K562 (cell line): ENCODE measurements at regions not wholly inside any gene's neighbourhood (a gene's known extent, or its start where the extent isn't known, plus 50 kb on each side); places are given as distances from the start of the nearest gene placed in this dataset.

Experiments used
- EGR1 ChIP-seq: fragments of 450-650 bp; conservative IDR thresholded peaks from 2 replicates; pipeline ENCODE4 v1.6.1; 2017; ENCODE audit warnings: mild to moderate bottlenecking
- KDM2B ChIP-seq: fragments of 250-450 bp; sonication (Bioruptor Pico); IDR thresholded peaks from 2 replicates; pipeline ENCODE4 v1.8.0; 2021; ENCODE audit warnings: mild to moderate bottlenecking, moderate library complexity
- NR2C2 ChIP-seq, 2 experiments: fragments of 200-800 bp in 1 of 2; sonication (Bioruptor generic) in 1 of 2; sonication (generic) in 1 of 2; formaldehyde crosslinking in 1 of 2; IDR thresholded peaks; 2 replicates each; pipeline versions ENCODE4 v1.6.1 to v1.8.0; 2016 to 2022; ENCODE audit warnings: mild to moderate bottlenecking in 1 of 2, missing compliant biosample characterization in 1 of 2, missing genetic modification characterization in 1 of 2, missing genetic modification reagents in 1 of 2
- POLR2A ChIP-seq: fragments of 450-650 bp; conservative IDR thresholded peaks from 2 replicates; pipeline ENCODE4 v1.6.1; 2016
- TCF7 ChIP-seq: sonication (generic); IDR thresholded peaks from 2 replicates; pipeline ENCODE4 v1.6.1; 2016; ENCODE audit warnings: antibody characterized with exemption, borderline replicate concordance
- YY1 ChIP-seq, 3 experiments: IDR thresholded peaks; 2 replicates each; pipeline ENCODE4 v1.6.1; 2011; ENCODE audit warnings: low read length in 2 of 3, mild to moderate bottlenecking in 2 of 3, moderate library complexity in 2 of 3, borderline replicate concordance in 1 of 3, control low read depth in 1 of 3, low read depth in 1 of 3; ENCODE audit not compliant: insufficient read depth in 3 of 3, insufficient replicate concordance in 2 of 3, control insufficient read depth in 1 of 3, insufficient read length in 1 of 3; ENCODE audit errors: extremely low read depth in 1 of 3
- ZNF696 ChIP-seq: fragments of 250-450 bp; sonication (Bioruptor Pico); conservative IDR thresholded peaks from 2 replicates; pipeline ENCODE4 v1.4.0; 2020; ENCODE audit warnings: mild to moderate bottlenecking, moderate library complexity
- TF ChIP-seq, protein P1 (sequence below), 3 experiments: IDR thresholded peaks in 2 of 3; conservative IDR thresholded peaks in 1 of 3; 2 replicates each; pipeline ENCODE4 v1.5.1; 2011 to 2012; ENCODE audit warnings: low read length in 3 of 3, mild to moderate bottlenecking in 3 of 3, control low read depth in 2 of 3, improper control_type of control experiment in 1 of 3, inconsistent platforms in 1 of 3, low read depth in 1 of 3, mixed read lengths in 1 of 3, moderate library complexity in 1 of 3; ENCODE audit not compliant: insufficient read depth in 2 of 3

- TF ChIP-seq, protein P1, sequence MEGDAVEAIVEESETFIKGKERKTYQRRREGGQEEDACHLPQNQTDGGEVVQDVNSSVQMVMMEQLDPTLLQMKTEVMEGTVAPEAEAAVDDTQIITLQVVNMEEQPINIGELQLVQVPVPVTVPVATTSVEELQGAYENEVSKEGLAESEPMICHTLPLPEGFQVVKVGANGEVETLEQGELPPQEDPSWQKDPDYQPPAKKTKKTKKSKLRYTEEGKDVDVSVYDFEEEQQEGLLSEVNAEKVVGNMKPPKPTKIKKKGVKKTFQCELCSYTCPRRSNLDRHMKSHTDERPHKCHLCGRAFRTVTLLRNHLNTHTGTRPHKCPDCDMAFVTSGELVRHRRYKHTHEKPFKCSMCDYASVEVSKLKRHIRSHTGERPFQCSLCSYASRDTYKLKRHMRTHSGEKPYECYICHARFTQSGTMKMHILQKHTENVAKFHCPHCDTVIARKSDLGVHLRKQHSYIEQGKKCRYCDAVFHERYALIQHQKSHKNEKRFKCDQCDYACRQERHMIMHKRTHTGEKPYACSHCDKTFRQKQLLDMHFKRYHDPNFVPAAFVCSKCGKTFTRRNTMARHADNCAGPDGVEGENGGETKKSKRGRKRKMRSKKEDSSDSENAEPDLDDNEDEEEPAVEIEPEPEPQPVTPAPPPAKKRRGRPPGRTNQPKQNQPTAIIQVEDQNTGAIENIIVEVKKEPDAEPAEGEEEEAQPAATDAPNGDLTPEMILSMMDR (IDR thresholded peaks at IDR 0.05 in 2 of 3, conservative IDR thresholded peaks at IDR 0.05 in 1 of 3; ENCODE audit: insufficient read depth in 2 of 3, low read depth in 1 of 3, low read length in 3 of 3) = no peak
- TF ChIP-seq EGR1 (no peak), KDM2B (no peak), POLR2A (no peak), YY1 (IDR thresholded peaks at IDR 0.05; ENCODE audit: borderline replicate concordance in 1 of 3, control insufficient read depth in 1 of 3, extremely low read depth in 1 of 3, insufficient read depth in 3 of 3, insufficient read length in 1 of 3, insufficient replicate concordance in 2 of 3, low read depth in 1 of 3, low read length in 2 of 3) (no peak), ZNF696 (no peak), TCF7 (no peak), NR2C2 (CRISPR knock-in tag; IDR thresholded peaks at IDR 0.05) (no peak), NR2C2 (tag; IDR thresholded peaks at IDR 0.05) (no peak)
These were observed 278.0 kb upstream of the ANO3 start for GRCh38 chr11:26053966-26054365.
